Neural cell (in vitro differentiated cells): ENCODE measurements at regions not wholly inside any gene's neighbourhood (a gene's known extent, or its start where the extent isn't known, plus 50 kb on each side); places are given as distances from the start of the nearest gene placed in this dataset.

Experiments
- CTCF ChIP-seq: fragments of 450-650 bp; IDR thresholded peaks from 2 replicates; pipeline ENCODE4 v1.5.1; 2014; ENCODE audit warnings: antibody characterized with exemption, mild to moderate bottlenecking, moderate library complexity; ENCODE audit not compliant: poor library complexity, severe bottlenecking
- EP300 ChIP-seq: fragments of 450-650 bp; conservative IDR thresholded peaks from 2 replicates; pipeline ENCODE4 v1.6.1; 2014; ENCODE audit warnings: antibody characterized with exemption, mild to moderate bottlenecking, moderate library complexity; ENCODE audit not compliant: poor library complexity, severe bottlenecking
- POLR2AphosphoS5 ChIP-seq: IDR thresholded peaks from 2 replicates; pipeline ENCODE4 v1.6.1; 2012
- RAD21 ChIP-seq: fragments of 450-650 bp; conservative IDR thresholded peaks from 2 replicates; pipeline ENCODE4 v1.6.1; 2014; ENCODE audit warnings: antibody characterized with exemption, mild to moderate bottlenecking, moderate library complexity

- TF ChIP-seq CTCF (no peak), POLR2AphosphoS5 (no peak), RAD21 (no peak), EP300 (no peak)
Observed at GRCh38 chr7:37555528-37555927, 106.9 kb upstream of the ELMO1 start.
